GM12872 (cell line): ENCODE measurements at regions not wholly inside any gene's neighbourhood (a gene's known extent, or its start where the extent isn't known, plus 50 kb on each side); places are given as distances from the start of the nearest gene placed in this dataset.

Experiments
- TF ChIP-seq, protein P1 (sequence below): IDR thresholded peaks from 3 replicates; pipeline ENCODE4 v1.5.1; 2011; ENCODE audit warnings: low read depth, mild to moderate bottlenecking, low read length, moderate library complexity; ENCODE audit not compliant: insufficient read depth

DNA sequence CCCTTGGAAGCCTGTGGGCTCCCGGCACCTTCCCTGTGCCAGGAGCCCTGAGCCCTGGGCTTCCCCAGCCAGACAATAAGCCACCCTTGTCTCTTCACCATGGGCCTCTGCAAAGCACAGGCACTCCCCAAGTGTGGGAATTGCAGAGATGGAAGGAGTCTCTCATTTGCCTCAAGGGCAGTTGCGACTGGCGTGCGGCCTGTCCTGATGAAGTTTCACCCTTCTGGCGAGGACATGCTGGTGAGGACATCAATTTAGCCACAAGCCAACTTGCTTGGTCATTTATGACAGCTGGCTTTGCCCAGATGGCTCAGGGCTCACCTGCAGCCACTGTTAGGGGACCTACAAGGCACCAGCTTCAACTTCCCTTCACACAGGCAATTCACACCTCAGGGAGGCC is 180.2 kb downstream of the ANAPC1 start:
- TF ChIP-seq, protein P1, sequence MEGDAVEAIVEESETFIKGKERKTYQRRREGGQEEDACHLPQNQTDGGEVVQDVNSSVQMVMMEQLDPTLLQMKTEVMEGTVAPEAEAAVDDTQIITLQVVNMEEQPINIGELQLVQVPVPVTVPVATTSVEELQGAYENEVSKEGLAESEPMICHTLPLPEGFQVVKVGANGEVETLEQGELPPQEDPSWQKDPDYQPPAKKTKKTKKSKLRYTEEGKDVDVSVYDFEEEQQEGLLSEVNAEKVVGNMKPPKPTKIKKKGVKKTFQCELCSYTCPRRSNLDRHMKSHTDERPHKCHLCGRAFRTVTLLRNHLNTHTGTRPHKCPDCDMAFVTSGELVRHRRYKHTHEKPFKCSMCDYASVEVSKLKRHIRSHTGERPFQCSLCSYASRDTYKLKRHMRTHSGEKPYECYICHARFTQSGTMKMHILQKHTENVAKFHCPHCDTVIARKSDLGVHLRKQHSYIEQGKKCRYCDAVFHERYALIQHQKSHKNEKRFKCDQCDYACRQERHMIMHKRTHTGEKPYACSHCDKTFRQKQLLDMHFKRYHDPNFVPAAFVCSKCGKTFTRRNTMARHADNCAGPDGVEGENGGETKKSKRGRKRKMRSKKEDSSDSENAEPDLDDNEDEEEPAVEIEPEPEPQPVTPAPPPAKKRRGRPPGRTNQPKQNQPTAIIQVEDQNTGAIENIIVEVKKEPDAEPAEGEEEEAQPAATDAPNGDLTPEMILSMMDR, result no peak

DNA sequence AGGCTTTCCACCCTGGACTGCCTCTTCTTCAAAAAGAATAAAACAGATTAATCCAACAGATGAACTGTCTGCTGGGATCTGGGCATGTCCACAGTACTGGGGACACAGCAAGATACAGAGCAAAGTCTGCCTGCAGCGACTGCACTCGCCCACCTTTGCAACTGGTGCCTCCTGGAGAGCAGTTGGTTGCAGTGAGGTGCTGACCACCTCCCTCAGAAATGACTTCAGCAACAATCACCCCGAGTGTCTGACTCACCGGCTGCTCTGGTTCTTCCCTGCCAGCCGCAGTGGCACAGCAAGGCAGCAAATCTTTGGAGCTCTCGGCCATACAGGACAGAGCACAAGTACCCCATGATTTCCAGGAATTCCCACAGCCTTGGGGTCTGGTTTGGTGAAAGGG is 179.7 kb downstream of the ANAPC1 start:
- TF ChIP-seq, protein P1, result no peak

DNA sequence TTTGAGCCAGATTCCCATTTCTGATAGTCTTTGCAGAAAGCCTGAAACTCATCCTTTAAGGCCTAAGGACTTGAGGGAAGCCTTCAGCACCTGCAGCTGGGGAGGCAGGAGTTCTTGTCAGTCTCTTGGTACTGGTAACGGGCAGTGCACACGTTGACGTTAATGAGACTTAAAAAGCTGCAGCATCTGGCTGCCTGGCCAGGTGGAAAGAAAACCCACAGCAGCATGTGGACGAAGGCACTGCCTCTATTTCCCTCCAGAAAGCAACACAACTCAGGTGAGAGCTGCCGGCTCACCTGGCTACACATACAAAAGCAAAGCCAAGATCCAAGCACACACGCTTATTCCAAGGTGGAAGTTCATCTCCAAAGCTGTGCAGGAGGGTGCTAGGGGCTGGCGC is 178.8 kb downstream of the ANAPC1 start:
- TF ChIP-seq, protein P1, result no peak

DNA sequence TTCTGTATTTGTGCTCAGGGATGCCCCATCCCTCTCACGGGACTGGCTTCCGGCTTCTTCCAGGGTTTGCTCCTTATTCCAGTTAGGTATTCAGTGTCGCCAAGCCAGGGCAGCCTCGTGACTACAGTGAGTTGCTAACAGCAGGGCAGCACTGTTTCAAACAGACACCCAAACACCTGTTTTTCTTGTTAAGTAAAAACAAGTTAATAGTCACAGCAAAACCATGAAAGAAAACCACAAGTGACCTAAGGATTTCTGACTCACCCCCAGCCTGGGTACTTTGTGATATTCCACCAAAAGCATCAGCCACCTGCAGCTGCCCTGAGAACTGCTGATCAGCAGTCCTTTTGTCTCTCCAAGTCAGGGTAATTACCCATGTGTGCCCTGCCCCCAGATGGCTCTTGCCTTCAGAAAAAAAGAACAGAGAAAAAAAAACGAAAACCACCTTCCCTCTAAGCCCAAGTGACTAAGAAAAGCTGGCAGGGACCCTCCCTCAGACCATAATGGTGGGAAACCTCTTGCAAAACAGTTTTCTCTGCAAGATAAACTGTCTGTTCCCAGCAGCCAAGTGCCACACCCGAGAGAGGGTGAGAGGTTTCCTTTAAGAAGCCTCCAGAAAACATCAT is 178.2 kb downstream of the ANAPC1 start:
- TF ChIP-seq, protein P1, result no peak

DNA sequence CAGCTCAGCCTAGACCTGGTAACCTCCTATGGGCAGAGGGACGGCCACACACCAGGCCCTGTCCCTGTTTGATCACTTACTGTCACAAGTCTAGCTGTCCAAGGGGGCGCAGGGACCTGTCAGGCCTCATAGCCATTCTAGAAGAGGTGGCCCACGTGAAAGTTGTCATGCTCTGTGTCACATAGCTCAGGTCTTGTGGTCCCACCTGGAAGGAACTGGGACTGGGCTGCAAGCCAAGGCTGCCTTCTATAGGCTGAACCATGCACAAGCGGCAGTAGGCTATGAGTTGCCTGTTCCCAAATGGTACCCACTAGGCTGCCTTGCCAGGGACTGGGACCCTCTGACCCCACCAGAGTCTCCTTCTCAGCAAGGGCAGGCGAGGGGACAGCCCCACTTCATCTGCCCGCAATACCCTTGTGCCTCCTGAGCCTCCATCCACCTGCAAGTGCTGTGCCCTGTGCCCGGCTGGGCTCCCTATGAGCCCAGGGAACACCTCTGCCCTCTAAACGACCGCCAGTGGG is 177.5 kb downstream of the ANAPC1 start:
- TF ChIP-seq, protein P1, result peak; percentile 20; the same call in 1 of the 3 replicates

DNA sequence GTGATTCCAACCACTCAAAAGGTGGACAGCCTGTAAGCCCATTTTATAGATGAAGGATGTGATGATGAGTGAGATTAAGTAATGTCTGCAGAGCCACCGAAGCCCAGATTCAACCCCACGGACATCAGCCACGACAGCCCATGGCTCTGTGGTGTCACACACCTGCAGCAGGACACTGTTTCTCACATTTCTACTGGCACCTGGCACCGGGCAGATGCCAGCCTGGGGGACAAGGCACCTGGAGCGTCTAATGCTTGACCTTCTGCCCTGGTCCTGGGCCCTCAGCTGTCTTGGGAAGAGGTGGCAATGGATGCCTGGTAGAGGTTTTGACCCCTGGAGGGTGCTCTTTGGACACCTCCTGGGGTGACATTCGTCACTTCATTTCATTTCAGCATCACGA is 176.3 kb downstream of the ANAPC1 start:
- TF ChIP-seq, protein P1, result no peak

DNA sequence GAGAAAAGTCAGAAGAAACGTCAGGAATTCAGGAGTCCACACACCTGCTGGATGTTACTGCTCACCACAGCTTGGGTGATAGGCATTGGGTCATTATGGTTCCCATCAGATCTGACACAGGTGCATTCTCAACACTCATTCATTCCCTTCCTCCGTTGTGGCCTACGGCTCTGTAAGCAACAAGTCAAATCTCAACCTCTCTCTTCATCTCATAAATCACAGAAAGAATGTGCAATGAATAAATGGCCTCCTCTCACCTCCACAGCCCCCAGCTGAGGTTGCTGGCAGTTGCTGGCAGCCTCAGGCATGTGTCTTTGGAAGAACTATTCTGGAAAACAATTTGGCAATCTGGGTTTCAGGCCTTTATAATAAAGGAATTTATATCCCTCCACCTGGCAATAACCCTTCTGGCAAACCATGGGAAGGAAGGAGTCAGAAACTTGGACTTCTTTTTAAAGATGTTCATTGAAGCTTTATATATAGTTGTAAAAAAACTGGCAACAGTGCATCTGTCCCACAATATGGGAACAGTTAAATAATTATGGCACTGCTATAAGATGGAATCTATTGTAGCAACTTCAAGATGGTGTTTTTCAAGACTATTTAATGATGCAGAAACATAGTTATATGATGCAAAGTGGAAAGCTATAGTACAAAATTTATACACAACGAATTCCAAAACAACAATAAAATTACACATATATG is 175.4 kb downstream of the ANAPC1 start:
- TF ChIP-seq, protein P1, result no peak
